NCI-H128 (cell line): ENCODE measurements at regions not wholly inside any gene's neighbourhood (a gene's known extent, or its start where the extent isn't known, plus 50 kb on each side); places are given as distances from the start of the nearest gene placed in this dataset.

ENCODE experiments used
- DNase-seq: peaks from one replicate; lab custom pipeline; 2025; ENCODE audit not compliant: unreplicated experiment; lab: John Stamatoyannopoulos, UW

DNA sequence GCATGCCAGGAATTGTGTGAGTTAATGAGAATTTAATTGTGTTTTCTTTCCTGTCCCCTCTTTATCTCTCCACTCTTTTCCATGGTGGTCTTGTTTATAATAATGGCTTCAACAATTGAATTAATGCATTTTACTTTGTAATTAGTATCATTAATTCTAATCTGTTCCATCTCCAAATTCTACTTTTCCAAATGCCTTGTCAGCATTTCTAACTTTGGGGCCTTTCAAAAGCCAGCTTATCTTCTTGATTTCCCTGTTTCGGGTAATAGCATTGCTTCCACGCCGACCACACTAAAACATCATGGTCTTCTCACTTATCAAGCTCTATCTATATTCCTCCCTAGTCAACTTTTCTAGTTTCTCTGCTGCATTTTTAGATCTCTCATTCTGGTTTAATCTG lies 54.2 kb upstream of the RMST start:
- DNase-seq, result no peak

DNA sequence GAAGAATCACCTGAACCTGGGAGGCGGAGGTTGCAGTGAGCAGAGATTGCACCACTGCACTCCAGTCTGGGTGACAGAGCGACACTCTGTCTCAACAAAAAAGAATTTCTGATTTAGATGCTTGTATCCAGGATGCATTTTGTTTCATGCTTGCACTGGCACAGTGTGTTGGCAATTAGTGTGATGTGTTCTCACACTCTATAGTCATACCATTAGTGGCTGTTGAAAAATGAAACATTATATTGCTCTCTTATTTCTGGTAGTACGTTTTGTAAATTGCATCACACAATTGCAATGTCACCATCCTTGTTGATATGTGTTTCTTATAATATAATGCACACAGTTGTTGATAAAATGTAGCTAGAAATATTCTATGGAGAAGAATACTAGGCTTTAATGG lies 51.3 kb upstream of the RMST start:
- DNase-seq, result no peak
